ENCODE measurements at regions not wholly inside any gene's neighbourhood (a gene's known extent, or its start where the extent isn't known, plus 50 kb on each side); places are given as distances from the start of the nearest gene placed in this dataset.

DNA sequence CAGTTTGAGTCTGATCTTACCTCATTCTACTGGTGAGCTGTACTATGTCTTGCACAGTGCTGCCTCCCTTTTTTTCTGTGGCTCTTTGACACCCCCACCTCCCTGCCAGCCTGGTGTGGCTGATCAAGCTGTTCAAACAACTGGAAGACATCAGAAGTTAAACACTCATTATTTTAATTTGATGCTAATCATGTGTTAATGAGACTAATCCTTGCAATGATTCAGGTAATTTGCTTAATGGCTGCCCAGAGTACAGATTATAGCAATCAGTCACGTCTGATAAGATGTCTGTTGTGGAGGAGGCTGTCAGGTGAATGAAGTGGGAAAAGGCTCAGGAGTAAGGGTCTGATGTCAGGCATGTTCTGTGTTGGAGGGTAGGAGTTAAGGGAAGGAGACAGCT lies 87.4 kb upstream of the GK2 start:
- TF ChIP-seq EZH2 (IDR thresholded peaks at IDR 0.05; ENCODE audit: insufficient read depth, poor library complexity, severe bottlenecking) (no peak), EZH2phosphoT487 (IDR thresholded peaks at IDR 0.05; ENCODE audit: insufficient read depth, low read depth) (no peak)
